Keratinocyte (primary cell): ENCODE measurements at regions not wholly inside any gene's neighbourhood (a gene's known extent, or its start where the extent isn't known, plus 50 kb on each side); places are given as distances from the start of the nearest gene placed in this dataset.
"Not testable (repeated sequence)": the region's sequence is repeated elsewhere in the genome, so short reads cannot be mapped to it uniquely, and the experiment has no call there.

Source experiments
- DNase-seq: peaks from one replicate; pipeline ENCODE4 v3.0.0-alpha.2; 2011; ENCODE audit warnings: low read depth, missing footprints, low spot score
- FAIRE-seq: peaks from 2 replicates; lab custom pipeline; 2011; peaks lifted over from hg19 to GRCh38; lab: Jason Lieb, UNC
- H2AFZ ChIP-seq: 2 replicates; pipeline ENCODE4 v1.6.0; 2012; ENCODE audit warnings: low read length, control low read depth, inconsistent platforms; ENCODE audit not compliant: control insufficient read depth
- H3K27ac ChIP-seq: 2 replicates; pipeline ENCODE4 v1.5.1; 2011; ENCODE audit warnings: low read length; ENCODE audit not compliant: control insufficient read depth, insufficient read depth
- H3K27me3 ChIP-seq: 3 replicates; pipeline ENCODE4 v1.6.0; 2011; ENCODE audit warnings: low read length; ENCODE audit not compliant: control insufficient read depth, insufficient read depth; ENCODE audit errors: extremely low read depth
- H3K36me3 ChIP-seq, 2 experiments: 2 replicates in 1 of 2; 3 replicates in 1 of 2; pipeline ENCODE4 v1.5.1; 2011; ENCODE audit warnings: low read length in 2 of 2, mild to moderate bottlenecking in 1 of 2; ENCODE audit not compliant: control insufficient read depth in 2 of 2, insufficient read depth in 2 of 2; ENCODE audit errors: extremely low read depth in 1 of 2
- H3K4me1 ChIP-seq: 3 replicates; pipeline ENCODE4 v1.5.1; 2011; ENCODE audit warnings: low read length; ENCODE audit not compliant: control insufficient read depth, insufficient read depth; ENCODE audit errors: extremely low read depth
- H3K4me2 ChIP-seq: 3 replicates; pipeline ENCODE4 v1.6.0; 2011; ENCODE audit warnings: low read depth, low read length; ENCODE audit not compliant: control insufficient read depth, insufficient read depth; ENCODE audit errors: extremely low read depth
- H3K4me3 ChIP-seq, 3 experiments: fragments of 200-600 bp in 1 of 3; sonication (generic) in 1 of 3; 2 replicates in 2 of 3; 3 replicates in 1 of 3; pipeline ENCODE4 v1.5.1; 2011 to 2016; ENCODE audit warnings: low read length in 3 of 3, mild to moderate bottlenecking in 3 of 3, control low read depth in 2 of 3, inconsistent platforms in 1 of 3, low read depth in 1 of 3, mixed read lengths in 1 of 3, mixed run types in 1 of 3, moderate library complexity in 1 of 3; ENCODE audit not compliant: control insufficient read depth in 2 of 3, insufficient read depth in 2 of 3; ENCODE audit errors: extremely low read depth in 1 of 3
- H3K79me2 ChIP-seq: 2 replicates; pipeline ENCODE4 v1.6.0; 2012; ENCODE audit warnings: low read length; ENCODE audit not compliant: control insufficient read depth, insufficient read depth
- H3K9ac ChIP-seq: 3 replicates; pipeline ENCODE4 v1.6.0; 2011; ENCODE audit warnings: low read length; ENCODE audit not compliant: control insufficient read depth, insufficient read depth; ENCODE audit errors: extremely low read depth
- H3K9me1 ChIP-seq: 3 replicates; pipeline ENCODE4 v1.6.0; 2011; ENCODE audit warnings: low read length; ENCODE audit not compliant: control insufficient read depth, insufficient read depth; ENCODE audit errors: extremely low read depth
- H3K9me3 ChIP-seq: 2 replicates; pipeline ENCODE4 v1.5.1; 2012; ENCODE audit warnings: low read depth, low read length; ENCODE audit not compliant: control insufficient read depth
- H4K20me1 ChIP-seq: 3 replicates; pipeline ENCODE4 v1.6.0; 2011; ENCODE audit warnings: low read length; ENCODE audit not compliant: control insufficient read depth, insufficient read depth; ENCODE audit errors: extremely low read depth
- CTCF ChIP-seq, 3 experiments: IDR thresholded peaks in 1 of 3; conservative IDR thresholded peaks in 1 of 3; optimal IDR thresholded peaks in 1 of 3; 2 replicates in 2 of 3; 3 replicates in 1 of 3; pipeline versions ENCODE3 to v1.5.1; 2011; ENCODE audit warnings: low read length in 3 of 3, mild to moderate bottlenecking in 3 of 3, moderate library complexity in 2 of 3, control low read depth in 1 of 3, inconsistent platforms in 1 of 3; ENCODE audit not compliant: insufficient read depth in 2 of 3; ENCODE audit errors: extremely low read depth in 1 of 3
- EZH2 ChIP-seq: IDR thresholded peaks from one replicate; pipeline ENCODE4 v1.6.1; 2012; ENCODE audit warnings: inconsistent platforms, mild to moderate bottlenecking, low read length, moderate library complexity
- dilution Hi-C: fragments of 300-500 bp; cut with MboI; formaldehyde crosslinking; loops from one replicate; pipeline ENCODE4 v1.7.0; 2020; ENCODE audit warnings: low sequenced_read_pairs; ENCODE audit not compliant: extremely low pct_ligation_motif_present

GRCh38 chr1:8120693-8121260 is 94.7 kb upstream of the ERRFI1 start:
- no peaks in the 10 kb centered on the region for H3K27me3 ChIP-seq
- H3K4me3 ChIP-seq = no peak overlapping the region
- FAIRE-seq = no peak
- no peak overlapping the region for H2AFZ ChIP-seq
- H3K79me2 ChIP-seq = no peaks in the 10 kb centered on the region
- H3K9me3 ChIP-seq = peaks cover 3% of the 10 kb centered on the region
- no peak overlapping the region for H3K27ac ChIP-seq
- dilution Hi-C loops = no loop called here
- no peaks in the 10 kb centered on the region for H3K4me1 ChIP-seq
- H3K4me2 ChIP-seq = no peak overlapping the region
- no peaks in the 10 kb centered on the region for H3K9me1 ChIP-seq
- H3K36me3 ChIP-seq = no peaks in the 10 kb centered on the region
- H4K20me1 ChIP-seq = no peaks in the 10 kb centered on the region
- no peak overlapping the region for H3K9ac ChIP-seq
- DNase-seq = no peak
- TF ChIP-seq CTCF (optimal IDR thresholded peaks at IDR 0.05 in 1 of 3, IDR thresholded peaks at IDR 0.05 in 1 of 3, conservative IDR thresholded peaks at IDR 0.05 in 1 of 3; ENCODE audit: extremely low read depth in 1 of 3, insufficient read depth in 2 of 3, low read length in 3 of 3) (no peak), EZH2 (no peak)

- H3K9me1 ChIP-seq, H3K27ac ChIP-seq, H3K9me3 ChIP-seq, DNase-seq, H2AFZ ChIP-seq, H3K36me3 ChIP-seq, H3K9ac ChIP-seq, H3K4me2 ChIP-seq, H3K79me2 ChIP-seq, H4K20me1 ChIP-seq, H3K4me1 ChIP-seq, FAIRE-seq, H3K4me3 ChIP-seq, H3K27me3 ChIP-seq, dilution Hi-C loops: not testable (repeated sequence)
These were observed 92.6 kb upstream of the ERRFI1 start for GRCh38 chr1:8118736-8119135.

- Histone ChIP-seq H3K4me2 (no peak overlapping the region), H3K36me3 (no peaks in the 10 kb centered on the region), H3K4me3 (no peak overlapping the region), H3K9me3 (no peaks in the 10 kb centered on the region), H3K9me1 (no peaks in the 10 kb centered on the region), H4K20me1 (no peaks in the 10 kb centered on the region), H3K27me3 (no peaks in the 10 kb centered on the region), H3K27ac (no peak overlapping the region), H3K9ac (no peak overlapping the region), H2AFZ (no peak overlapping the region), H3K79me2 (no peaks in the 10 kb centered on the region), H3K4me1 (no peaks in the 10 kb centered on the region)
- DNase-seq = no peak
- TF ChIP-seq CTCF (optimal IDR thresholded peaks at IDR 0.05 in 1 of 3, IDR thresholded peaks at IDR 0.05 in 1 of 3, conservative IDR thresholded peaks at IDR 0.05 in 1 of 3; ENCODE audit: extremely low read depth in 1 of 3, insufficient read depth in 2 of 3, low read length in 3 of 3) (no peak), EZH2 (no peak)
- FAIRE-seq = no peak
- dilution Hi-C loops = no loop called here
These were observed 91.9 kb upstream of the ERRFI1 start for GRCh38 chr1:8118031-8118451.
